SK-N-SH (cell line): ENCODE measurements at regions not wholly inside any gene's neighbourhood (a gene's known extent, or its start where the extent isn't known, plus 50 kb on each side); places are given as distances from the start of the nearest gene placed in this dataset.
A peak's percentile ranks its signal among the peaks of the same experiment; 100 is the strongest.

ENCODE experiments used
- CTCF ChIA-PET: fragments of 300-600, 350-600 bp; formaldehyde crosslinking; extraction: SDS; loops from one replicate; lab custom pipeline; 2021; lab: Yijun Ruan, JAX
- POLR2A ChIA-PET: fragments of 350-600 bp; sonication (Branson Sonifier 250); formaldehyde crosslinking; extraction: SDS; loops from one replicate; lab custom pipeline; 2020; ENCODE audit warnings: antibody characterized with exemption, inconsistent platforms; lab: Yijun Ruan, JAX
- DNase-seq: peaks from one replicate; pipeline ENCODE4 v3.0.0; 2012
- H2AFZ ChIP-seq: fragments of 200-600 bp; sonication (generic); 2 replicates; pipeline ENCODE4 v1.8.1; 2016; ENCODE audit warnings: antibody characterized with exemption, mild to moderate bottlenecking, low read depth
- H3F3A ChIP-seq: fragments of 200-600 bp; sonication (generic); replicated peaks from 2 replicates; pipeline ENCODE3; 2016; ENCODE audit warnings: antibody characterized with exemption, mild to moderate bottlenecking; ENCODE audit not compliant: insufficient read depth
- H3K27ac ChIP-seq, 2 experiments: fragments of 200-500 bp in 1 of 2; fragments of 200-600 bp in 1 of 2; sonication (Bioruptor generic) in 1 of 2; sonication (generic), shearing (Covaris generic) in 1 of 2; 2 replicates each; pipeline versions ENCODE4 v1.5.1 to v1.6.1; 2014 to 2016; ENCODE audit warnings: low read depth in 2 of 2, inconsistent platforms in 1 of 2, low read length in 1 of 2, mild to moderate bottlenecking in 1 of 2, mixed read lengths in 1 of 2
- H3K27me3 ChIP-seq: fragments of 200-600 bp; sonication (generic), shearing (Covaris generic); 2 replicates; pipeline ENCODE4 v1.6.1; 2016; ENCODE audit warnings: mixed run types; ENCODE audit not compliant: insufficient read depth
- H3K36me3 ChIP-seq, 2 experiments: fragments of 200-500 bp in 1 of 2; fragments of 200-600 bp in 1 of 2; sonication (Bioruptor generic) in 1 of 2; sonication (generic) in 1 of 2; replicated peaks in 1 of 2; 2 replicates each; pipeline versions ENCODE3 to v1.5.1; 2014 to 2016; ENCODE audit warnings: low read length in 1 of 2, mild to moderate bottlenecking in 1 of 2; ENCODE audit not compliant: insufficient read depth in 2 of 2, control insufficient read depth in 1 of 2
- H3K4me1 ChIP-seq, 2 experiments: fragments of 200-500 bp in 1 of 2; fragments of 200-600 bp in 1 of 2; sonication (Bioruptor generic) in 1 of 2; sonication (generic), shearing (Covaris generic) in 1 of 2; 2 replicates each; pipeline versions ENCODE4 v1.5.1 to v1.6.1; 2014 to 2016; ENCODE audit warnings: low read depth in 1 of 2, low read length in 1 of 2, mixed run types in 1 of 2; ENCODE audit not compliant: insufficient read depth in 2 of 2, control insufficient read depth in 1 of 2
- H3K4me2 ChIP-seq: fragments of 200-600 bp; sonication (generic), shearing (Covaris generic); 2 replicates; pipeline ENCODE4 v1.6.1; 2017; ENCODE audit warnings: mixed run types
- H3K4me3 ChIP-seq, 2 experiments: fragments of 200-500 bp in 1 of 2; fragments of 200-600 bp in 1 of 2; sonication (Bioruptor generic) in 1 of 2; sonication (generic), shearing (Covaris generic) in 1 of 2; 2 replicates each; pipeline versions ENCODE4 v1.5.1 to v1.8.1; 2014 to 2016; ENCODE audit warnings: low read depth in 2 of 2, inconsistent platforms in 1 of 2, low read length in 1 of 2, mild to moderate bottlenecking in 1 of 2, mixed read lengths in 1 of 2, moderate library complexity in 1 of 2
- H3K79me2 ChIP-seq: fragments of 200-600 bp; sonication (generic); 2 replicates; pipeline ENCODE4 v1.8.1; 2017; ENCODE audit warnings: mild to moderate bottlenecking; ENCODE audit not compliant: insufficient read depth
- H3K9ac ChIP-seq: fragments of 200-600 bp; sonication (generic); 2 replicates; pipeline ENCODE4 v1.6.1; 2017; ENCODE audit warnings: mixed run types
- H3K9me2 ChIP-seq: fragments of 200-600 bp; sonication (generic); 2 replicates; pipeline ENCODE4 v1.6.1; 2017; ENCODE audit warnings: mixed run types
- H3K9me3 ChIP-seq: fragments of 200-600 bp; sonication (generic); 2 replicates; pipeline ENCODE4 v1.6.1; 2017; ENCODE audit warnings: mixed run types, mild to moderate bottlenecking, moderate library complexity
- H4K20me1 ChIP-seq: fragments of 200-600 bp; sonication (generic); 2 replicates; pipeline ENCODE4 v1.6.1; 2017; ENCODE audit warnings: mild to moderate bottlenecking, mixed run types; ENCODE audit not compliant: insufficient read depth
- CHD2 ChIP-seq: fragments of 150-350 bp; IDR thresholded peaks from 2 replicates; pipeline ENCODE4 v1.6.1; 2018; ENCODE audit warnings: low read length; ENCODE audit not compliant: partially characterized antibody
- EP300 ChIP-seq, 2 experiments: IDR thresholded peaks; 2 replicates each; pipeline versions ENCODE4 v1.4.0 to v1.6.1; 2012; ENCODE audit warnings: borderline replicate concordance in 1 of 2, low read depth in 1 of 2, low read length in 1 of 2
- EZH2phosphoT487 ChIP-seq: fragments of 200-600 bp; sonication (generic); IDR thresholded peaks from 2 replicates; pipeline ENCODE4 v1.6.1; 2017; ENCODE audit warnings: low read depth, mixed run types, mild to moderate bottlenecking, antibody characterized with exemption, moderate library complexity, borderline replicate concordance
- FOSL2 ChIP-seq: IDR thresholded peaks from 2 replicates; pipeline ENCODE4 v1.4.0; 2012; ENCODE audit warnings: low read depth, mild to moderate bottlenecking, moderate library complexity, borderline replicate concordance
- FOXJ3 ChIP-seq: sonication (generic); formaldehyde crosslinking; IDR thresholded peaks from 2 replicates; pipeline ENCODE4 v1.5.1; 2020; ENCODE audit warnings: mild to moderate bottlenecking, missing genetic modification reagents
- GATA2 ChIP-seq: sonication (generic); formaldehyde crosslinking; IDR thresholded peaks from 2 replicates; pipeline ENCODE4 v1.5.0; 2020; ENCODE audit warnings: mild to moderate bottlenecking, missing genetic modification reagents
- JUND ChIP-seq: IDR thresholded peaks from 2 replicates; pipeline ENCODE4 v1.4.0; 2012
- MAX ChIP-seq: IDR thresholded peaks from 2 replicates; pipeline ENCODE4 v1.4.0; 2012; ENCODE audit warnings: low read depth
- MXI1 ChIP-seq: IDR thresholded peaks from 2 replicates; pipeline ENCODE4 v1.6.1; 2012; ENCODE audit warnings: mild to moderate bottlenecking, low read depth, low read length, improper control_type of control experiment
- NRF1 ChIP-seq: IDR thresholded peaks from 2 replicates; pipeline ENCODE4 v1.6.1; 2012; ENCODE audit warnings: low read depth, mild to moderate bottlenecking, low read length
- POLR2AphosphoS5 ChIP-seq: IDR thresholded peaks from 2 replicates; pipeline ENCODE4 v1.6.1; 2012; ENCODE audit warnings: low read depth, low read length
- RAD21 ChIP-seq: IDR thresholded peaks from 2 replicates; pipeline ENCODE4 v1.6.1; 2012; ENCODE audit warnings: mild to moderate bottlenecking, low read length
- RCOR1 ChIP-seq: fragments of 150-350 bp; IDR thresholded peaks from 2 replicates; pipeline ENCODE4 v1.6.1; 2017; ENCODE audit warnings: antibody characterized with exemption, low read length
- RXRA ChIP-seq: IDR thresholded peaks from 2 replicates; pipeline ENCODE4 v1.4.0; 2012; ENCODE audit warnings: low read depth, mild to moderate bottlenecking, borderline replicate concordance
- SIN3A ChIP-seq: IDR thresholded peaks from 2 replicates; pipeline ENCODE4 v1.6.1; 2012; ENCODE audit warnings: low read depth, mild to moderate bottlenecking, low read length, moderate library complexity, borderline replicate concordance
- TAF1 ChIP-seq: IDR thresholded peaks from 2 replicates; pipeline ENCODE4 v1.6.1; 2012; ENCODE audit warnings: low read depth, mild to moderate bottlenecking, low read length, moderate library complexity, borderline replicate concordance
- TCF12 ChIP-seq: IDR thresholded peaks from 2 replicates; pipeline ENCODE4 v1.4.0; 2012
- TEAD4 ChIP-seq: IDR thresholded peaks from 2 replicates; pipeline ENCODE4 v1.4.0; 2012; ENCODE audit warnings: mild to moderate bottlenecking, borderline replicate concordance; ENCODE audit not compliant: insufficient read depth
- YY1 ChIP-seq: IDR thresholded peaks from 2 replicates; pipeline ENCODE4 v1.4.0; 2012; ENCODE audit warnings: low read depth, mild to moderate bottlenecking
- ZBTB33 ChIP-seq: IDR thresholded peaks from 2 replicates; pipeline ENCODE4 v1.4.0; 2012; ENCODE audit warnings: low read depth, borderline replicate concordance
- whole genome bisulfite sequencing: methylation state at CpG from one replicate; pipeline ENCODE4 v1.1.6; 2017; ENCODE audit warnings: low lambda C conversion rate; 5-methylcytosine and 5-hydroxymethylcytosine counted together
- TF ChIP-seq, protein P1 (sequence below): fragments of 200-600 bp; sonication (generic); IDR thresholded peaks from 2 replicates; pipeline ENCODE4 v1.6.1; 2017; ENCODE audit warnings: antibody characterized with exemption, mild to moderate bottlenecking, moderate library complexity
- TF ChIP-seq, protein P2 (sequence below): IDR thresholded peaks from 2 replicates; pipeline ENCODE4; 2012

DNA sequence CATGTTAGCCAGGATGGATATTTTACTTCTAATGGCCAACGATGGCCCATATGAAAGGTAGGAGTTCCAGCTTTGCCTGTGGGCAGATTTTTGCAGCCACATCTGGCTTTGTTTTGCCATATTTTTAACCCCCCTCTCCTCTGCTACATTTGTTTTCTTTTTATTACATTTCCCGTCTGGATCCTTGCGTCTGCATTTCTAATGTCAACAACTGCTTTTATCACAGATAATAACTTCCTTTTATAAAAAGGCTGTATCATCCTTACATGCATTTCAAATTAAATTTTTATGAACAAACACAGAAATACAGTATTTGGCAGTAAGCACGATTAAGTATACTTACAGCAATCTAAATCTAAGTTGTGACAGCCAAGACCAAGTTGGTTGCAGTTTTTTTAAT is 156.0 kb downstream of the BAMBI start:
- Histone ChIP-seq H3K4me2 (no peak overlapping the region), H3K79me2 (no peaks in the 10 kb centered on the region), H3K4me3 (no peak overlapping the region), H3K36me3 (no peaks in the 10 kb centered on the region), H3K4me1 (peaks cover 4 to 5% of the 10 kb centered on the region in 2 experiments; a peak in 3 of 4 replicates), H3K9ac (no peak overlapping the region), H4K20me1 (no peaks in the 10 kb centered on the region), H3K27ac (peak overlapping the region; percentile 26 to 82; a peak in 3 of 4 replicates), H3F3A (peaks cover 4% of the 10 kb centered on the region), H2AFZ (0 out of 2 replicates have a peak overlapping the region, but pooled peaks have one; percentile 18), H3K27me3 (no peaks in the 10 kb centered on the region), H3K9me3 (no peaks in the 10 kb centered on the region), H3K9me2 (no peaks in the 10 kb centered on the region)
- ChIA-PET POLR2A (no interaction called here), CTCF (interaction anchor here (0.6 to 1.5 kb wide), 4 partner anchors 23 to 190 kb away, joined by 3 to 6 read pairs (median 3); no protein-coding TSS in a partner anchor)
- TF ChIP-seq, protein P1, sequence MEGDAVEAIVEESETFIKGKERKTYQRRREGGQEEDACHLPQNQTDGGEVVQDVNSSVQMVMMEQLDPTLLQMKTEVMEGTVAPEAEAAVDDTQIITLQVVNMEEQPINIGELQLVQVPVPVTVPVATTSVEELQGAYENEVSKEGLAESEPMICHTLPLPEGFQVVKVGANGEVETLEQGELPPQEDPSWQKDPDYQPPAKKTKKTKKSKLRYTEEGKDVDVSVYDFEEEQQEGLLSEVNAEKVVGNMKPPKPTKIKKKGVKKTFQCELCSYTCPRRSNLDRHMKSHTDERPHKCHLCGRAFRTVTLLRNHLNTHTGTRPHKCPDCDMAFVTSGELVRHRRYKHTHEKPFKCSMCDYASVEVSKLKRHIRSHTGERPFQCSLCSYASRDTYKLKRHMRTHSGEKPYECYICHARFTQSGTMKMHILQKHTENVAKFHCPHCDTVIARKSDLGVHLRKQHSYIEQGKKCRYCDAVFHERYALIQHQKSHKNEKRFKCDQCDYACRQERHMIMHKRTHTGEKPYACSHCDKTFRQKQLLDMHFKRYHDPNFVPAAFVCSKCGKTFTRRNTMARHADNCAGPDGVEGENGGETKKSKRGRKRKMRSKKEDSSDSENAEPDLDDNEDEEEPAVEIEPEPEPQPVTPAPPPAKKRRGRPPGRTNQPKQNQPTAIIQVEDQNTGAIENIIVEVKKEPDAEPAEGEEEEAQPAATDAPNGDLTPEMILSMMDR, result no peak
- no peak for TF ChIP-seq TAF1
- TF ChIP-seq GATA2, result peak; percentile 80
- TF ChIP-seq FOXJ3 (CRISPR knock-in tag), result peak; percentile 88
- no peak for TF ChIP-seq NRF1
- TF ChIP-seq MAX, result no peak
- no peak for TF ChIP-seq YY1
- no peak for TF ChIP-seq JUND
- TF ChIP-seq FOSL2, result no peak
- TF ChIP-seq SIN3A, result no peak
- TF ChIP-seq, protein P2, sequence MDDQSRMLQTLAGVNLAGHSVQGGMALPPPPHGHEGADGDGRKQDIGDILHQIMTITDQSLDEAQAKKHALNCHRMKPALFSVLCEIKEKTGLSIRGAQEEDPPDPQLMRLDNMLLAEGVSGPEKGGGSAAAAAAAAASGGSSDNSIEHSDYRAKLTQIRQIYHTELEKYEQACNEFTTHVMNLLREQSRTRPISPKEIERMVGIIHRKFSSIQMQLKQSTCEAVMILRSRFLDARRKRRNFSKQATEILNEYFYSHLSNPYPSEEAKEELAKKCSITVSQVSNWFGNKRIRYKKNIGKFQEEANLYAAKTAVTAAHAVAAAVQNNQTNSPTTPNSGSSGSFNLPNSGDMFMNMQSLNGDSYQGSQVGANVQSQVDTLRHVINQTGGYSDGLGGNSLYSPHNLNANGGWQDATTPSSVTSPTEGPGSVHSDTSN, result 0 out of 2 replicates have a peak, but pooled peaks have one; percentile 20
- peak; percentile 77 for TF ChIP-seq CHD2
- peak; percentile 45 for TF ChIP-seq POLR2AphosphoS5
- TF ChIP-seq RXRA, result no peak
- TF ChIP-seq RCOR1, result peak; percentile 92
- TF ChIP-seq TEAD4, result peak; percentile 59
- peak; percentile 78 for TF ChIP-seq TCF12
- TF ChIP-seq MXI1, result no peak
- peak; percentile 32 to 93; a peak in 3 of 4 replicates for TF ChIP-seq EP300 (IDR thresholded peaks at IDR 0.05; ENCODE audit: borderline replicate concordance in 1 of 2, low read depth in 1 of 2, low read length in 1 of 2)
- 5% methylated on average over 4 of the region's 4 CpGs for WGBS
- DNase-seq, result peak; percentile 65

DNA sequence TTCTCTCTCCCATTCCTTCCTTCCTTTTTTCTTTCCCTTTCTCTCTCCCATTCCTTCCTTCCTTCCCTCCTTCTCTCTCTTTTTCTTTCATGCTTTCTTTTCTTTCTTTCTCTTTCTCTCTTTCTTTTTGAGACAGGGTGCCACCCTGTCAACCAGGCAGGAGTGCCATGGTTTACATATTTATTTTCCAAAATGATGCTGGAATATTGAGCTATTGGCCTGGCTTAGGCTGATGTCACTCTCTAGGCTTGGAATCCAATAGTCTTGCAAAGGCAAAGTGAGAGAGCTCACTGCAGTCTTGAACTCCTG is 159.1 kb downstream of the BAMBI start:
- peaks cover 5 to 7% of the 10 kb centered on the region in 2 experiments; a peak in 3 of 4 replicates for H3K4me1 ChIP-seq
- H3K9ac ChIP-seq, result no peak overlapping the region
- H3K27me3 ChIP-seq, result no peaks in the 10 kb centered on the region
- no peak overlapping the region for H3K4me3 ChIP-seq
- H3K4me2 ChIP-seq, result no peak overlapping the region
- H3K79me2 ChIP-seq, result no peaks in the 10 kb centered on the region
- no peaks in the 10 kb centered on the region for H3K36me3 ChIP-seq
- no peak overlapping the region for H2AFZ ChIP-seq
- no peak for DNase-seq
- CTCF ChIA-PET, result no interaction called here
- H3K27ac ChIP-seq, result no peak overlapping the region
- TF ChIP-seq EZH2phosphoT487 (no peak), ZBTB33 (no peak), RAD21 (no peak)
- H3K9me2 ChIP-seq, result no peaks in the 10 kb centered on the region
- peaks cover 13% of the 10 kb centered on the region for H3F3A ChIP-seq
- POLR2A ChIA-PET, result no interaction called here
- no peaks in the 10 kb centered on the region for H3K9me3 ChIP-seq
- no peaks in the 10 kb centered on the region for H4K20me1 ChIP-seq
